H1 (cell line): ENCODE measurements at regions not wholly inside any gene's neighbourhood (a gene's known extent, or its start where the extent isn't known, plus 50 kb on each side); places are given as distances from the start of the nearest gene placed in this dataset.

Source experiments
- CTCF ChIA-PET: fragments of 300-600 bp; sonication (Branson Sonifier 250); formaldehyde crosslinking; loops from one replicate; lab custom pipeline; 2021; ENCODE audit not compliant: partially characterized antibody; lab: Charles Lee
- POLR2A ChIA-PET: fragments of 300-600 bp; sonication (Branson Sonifier 250); formaldehyde crosslinking; loops from one replicate; lab custom pipeline; 2021; ENCODE audit warnings: inconsistent platforms; ENCODE audit not compliant: partially characterized antibody; lab: Charles Lee
- DNase-seq, 2 experiments: peaks; one replicate each; pipeline versions ENCODE4 v3.0.0 to v3.0.0-alpha.2; 2010 to 2022; ENCODE audit warnings: low spot score in 2 of 2, low read depth in 1 of 2, mixed read lengths in 1 of 2
- FAIRE-seq: peaks from 2 replicates; lab custom pipeline; 2011; peaks lifted over from hg19 to GRCh38; lab: Jason Lieb, UNC
- H2AFZ ChIP-seq: 2 replicates; pipeline ENCODE4 v1.8.1; 2012; ENCODE audit warnings: low read length, inconsistent platforms
- H2AK5ac ChIP-seq: 2 replicates; pipeline ENCODE4 v1.6.1; 2013; ENCODE audit warnings: low read depth, low read length
- H2BK120ac ChIP-seq: replicated peaks from 2 replicates; pipeline ENCODE3; 2013; ENCODE audit warnings: low read depth, low read length, inconsistent platforms
- H2BK12ac ChIP-seq: 2 replicates; pipeline ENCODE4 v1.6.1; 2013; ENCODE audit warnings: low read depth, low read length
- H2BK15ac ChIP-seq: 2 replicates; pipeline ENCODE4 v1.6.1; 2013; ENCODE audit warnings: low read length
- H2BK20ac ChIP-seq: 2 replicates; pipeline ENCODE4 v1.6.1; 2013; ENCODE audit warnings: low read length
- H2BK5ac ChIP-seq: 2 replicates; pipeline ENCODE4 v1.6.1; 2013; ENCODE audit warnings: low read depth, low read length
- H3K14ac ChIP-seq: 2 replicates; pipeline ENCODE4 v1.6.1; 2013; ENCODE audit warnings: inconsistent platforms; ENCODE audit not compliant: insufficient read length
- H3K18ac ChIP-seq: 2 replicates; pipeline ENCODE4 v1.6.1; 2013; ENCODE audit warnings: low read length; ENCODE audit errors: extremely low read depth
- H3K23ac ChIP-seq: 2 replicates; pipeline ENCODE4 v1.6.1; 2013; ENCODE audit warnings: inconsistent platforms; ENCODE audit not compliant: insufficient read length
- H3K23me2 ChIP-seq: 2 replicates; pipeline ENCODE4 v1.6.1; 2013; ENCODE audit warnings: low read depth, low read length
- H3K27ac ChIP-seq: 2 replicates; pipeline ENCODE4 v1.6.1; 2011; ENCODE audit warnings: low read depth, low read length, inconsistent platforms
- H3K27me3 ChIP-seq, 4 experiments: replicated peaks in 1 of 4; 1 replicate in 1 of 4; 2 replicates in 3 of 4; pipeline versions ENCODE4 v1.6.1 to v1.8.1; 2011 to 2013; ENCODE audit warnings: low read length in 3 of 4, mild to moderate bottlenecking in 3 of 4, inconsistent platforms in 2 of 4, mixed read lengths in 2 of 4, moderate library complexity in 1 of 4; ENCODE audit not compliant: control insufficient read depth in 3 of 4, insufficient read depth in 3 of 4; ENCODE audit errors: extremely low read depth in 1 of 4
- H3K36me3 ChIP-seq, 4 experiments: 2 replicates each; pipeline versions ENCODE4 v1.6.1 to v1.8.1; 2011 to 2013; ENCODE audit warnings: mild to moderate bottlenecking in 4 of 4, low read length in 3 of 4, moderate library complexity in 2 of 4, control low read depth in 1 of 4, inconsistent platforms in 1 of 4; ENCODE audit not compliant: insufficient read depth in 4 of 4, control insufficient read depth in 2 of 4
- H3K4ac ChIP-seq: replicated peaks from 2 replicates; pipeline ENCODE3; 2013; ENCODE audit warnings: low read length, low read depth, mixed read lengths, inconsistent platforms; ENCODE audit not compliant: insufficient read length
- H3K4me1 ChIP-seq, 4 experiments: replicated peaks in 1 of 4; 1 replicate in 1 of 4; 2 replicates in 3 of 4; pipeline versions ENCODE4 v1.6.1 to v1.8.1; 2011 to 2013; ENCODE audit warnings: low read length in 3 of 4, inconsistent platforms in 2 of 4, mixed read lengths in 1 of 4; ENCODE audit not compliant: insufficient read depth in 4 of 4, control insufficient read depth in 3 of 4
- H3K4me2 ChIP-seq, 2 experiments: 2 replicates each; pipeline versions ENCODE4 v1.6.1 to v1.8.1; 2011 to 2013; ENCODE audit warnings: low read depth in 2 of 2, low read length in 2 of 2, control low read depth in 1 of 2, inconsistent platforms in 1 of 2, mild to moderate bottlenecking in 1 of 2; ENCODE audit not compliant: insufficient read depth in 1 of 2
- H3K4me3 ChIP-seq, 4 experiments: fragments of 200-600, 300-600 bp in 1 of 4; sonication (generic), shearing (Covaris generic), sonication (Bioruptor Twin) in 1 of 4; 2 replicates each; pipeline versions ENCODE4 v1.5.1 to v1.8.1; 2011 to 2016; ENCODE audit warnings: low read length in 4 of 4, low read depth in 3 of 4, control low read depth in 2 of 4, inconsistent platforms in 2 of 4, mild to moderate bottlenecking in 2 of 4, mixed read lengths in 1 of 4, moderate library complexity in 1 of 4; ENCODE audit not compliant: insufficient read depth in 2 of 4; ENCODE audit errors: extremely low read depth in 1 of 4
- H3K56ac ChIP-seq: replicated peaks from 2 replicates; pipeline ENCODE3; 2013; ENCODE audit warnings: low read depth, mild to moderate bottlenecking, mixed read lengths, low read length, inconsistent platforms; ENCODE audit not compliant: insufficient read length
- H3K79me1 ChIP-seq: 2 replicates; pipeline ENCODE4 v1.6.1; 2013; ENCODE audit warnings: low read depth, low read length, control low read depth
- H3K79me2 ChIP-seq, 2 experiments: 2 replicates each; pipeline versions ENCODE4 v1.6.1 to v1.8.1; 2012 to 2013; ENCODE audit warnings: low read length in 2 of 2, mild to moderate bottlenecking in 2 of 2, inconsistent platforms in 1 of 2; ENCODE audit not compliant: insufficient read depth in 2 of 2, control insufficient read depth in 1 of 2
- H3K9ac ChIP-seq, 4 experiments: replicated peaks in 1 of 4; 1 replicate in 1 of 4; 2 replicates in 3 of 4; pipeline versions ENCODE4 v1.6.1 to v1.8.1; 2011 to 2013; ENCODE audit warnings: low read depth in 3 of 4, low read length in 3 of 4, control low read depth in 2 of 4, mild to moderate bottlenecking in 2 of 4, moderate library complexity in 2 of 4, inconsistent platforms in 1 of 4; ENCODE audit errors: extremely low read depth in 1 of 4
- H3K9me3 ChIP-seq, 2 experiments: 2 replicates each; pipeline versions ENCODE4 v1.6.1 to v1.8.1; 2012 to 2013; ENCODE audit warnings: mild to moderate bottlenecking in 2 of 2, moderate library complexity in 2 of 2, control low read depth in 1 of 2, inconsistent platforms in 1 of 2, low read depth in 1 of 2, low read length in 1 of 2, mixed read lengths in 1 of 2; ENCODE audit not compliant: insufficient read depth in 2 of 2
- H4K20me1 ChIP-seq, 2 experiments: replicated peaks in 1 of 2; 2 replicates each; pipeline versions ENCODE3 to v1.8.1; 2011 to 2013; ENCODE audit warnings: inconsistent platforms in 2 of 2, low read length in 2 of 2, mild to moderate bottlenecking in 1 of 2; ENCODE audit not compliant: insufficient read depth in 2 of 2, control insufficient read depth in 1 of 2
- H4K5ac ChIP-seq: 2 replicates; pipeline ENCODE4 v1.6.1; 2013; ENCODE audit warnings: low read length, low read depth, mixed read lengths, inconsistent platforms; ENCODE audit not compliant: insufficient read length
- H4K8ac ChIP-seq: 2 replicates; pipeline ENCODE4 v1.8.0; 2013; ENCODE audit warnings: mild to moderate bottlenecking, moderate library complexity, low read length, inconsistent platforms; ENCODE audit not compliant: insufficient read depth; ENCODE audit errors: extremely low read depth
- H4K91ac ChIP-seq: replicated peaks from 2 replicates; pipeline ENCODE3; 2013; ENCODE audit warnings: low read length, mixed read lengths, inconsistent platforms; ENCODE audit not compliant: insufficient read length
- EZH2 ChIP-seq: fragments of 200-600 bp; sonication (generic); IDR thresholded peaks from 2 replicates; pipeline ENCODE4 v1.7.1; 2012; ENCODE audit warnings: low read depth, mild to moderate bottlenecking, moderate library complexity, low read length, inconsistent platforms; ENCODE audit not compliant: severe bottlenecking
- FOSL1 ChIP-seq: IDR thresholded peaks from 2 replicates; pipeline ENCODE4 v1.6.1; 2011; ENCODE audit warnings: mild to moderate bottlenecking, low read depth, low read length, moderate library complexity; ENCODE audit not compliant: insufficient read depth
- GABPA ChIP-seq: IDR thresholded peaks from 2 replicates; pipeline ENCODE4 v1.6.1; 2011; ENCODE audit warnings: mild to moderate bottlenecking, low read length, moderate library complexity, borderline replicate concordance; ENCODE audit not compliant: insufficient read depth
- MAFK ChIP-seq: IDR thresholded peaks from 2 replicates; pipeline ENCODE4 v1.6.1; 2012; ENCODE audit warnings: low read depth, mild to moderate bottlenecking, improper control_type of control experiment, low read length
- NANOG ChIP-seq: IDR thresholded peaks from 2 replicates; pipeline ENCODE4 v1.6.1; 2011; ENCODE audit warnings: low read length, low read depth, mild to moderate bottlenecking, inconsistent platforms; ENCODE audit not compliant: insufficient read depth, poor library complexity, severe bottlenecking
- POLR2A ChIP-seq, 2 experiments: IDR thresholded peaks; 1 replicate in 1 of 2; 2 replicates in 1 of 2; pipeline ENCODE4 v1.6.1; 2011; ENCODE audit warnings: low read depth in 2 of 2, low read length in 2 of 2, mild to moderate bottlenecking in 2 of 2; ENCODE audit errors: control extremely low read depth in 1 of 2
- RAD21 ChIP-seq, 2 experiments: IDR thresholded peaks in 1 of 2; conservative IDR thresholded peaks in 1 of 2; 2 replicates each; pipeline ENCODE4 v1.6.1; 2011; ENCODE audit warnings: low read depth in 2 of 2, low read length in 2 of 2, improper control_type of control experiment in 1 of 2, inconsistent platforms in 1 of 2, mild to moderate bottlenecking in 1 of 2, moderate library complexity in 1 of 2
- RXRA ChIP-seq: IDR thresholded peaks from 2 replicates; pipeline ENCODE4 v1.6.1; 2011; ENCODE audit warnings: low read depth, mild to moderate bottlenecking, low read length, moderate library complexity; ENCODE audit not compliant: insufficient read depth
- SAP30 ChIP-seq: fragments of 300-600 bp; sonication (generic); IDR thresholded peaks from 2 replicates; pipeline ENCODE4 v1.7.1; 2012; ENCODE audit warnings: low read length, moderate library complexity, mild to moderate bottlenecking, inconsistent platforms; ENCODE audit not compliant: insufficient read depth, insufficient replicate concordance
- YY1 ChIP-seq: IDR thresholded peaks from 2 replicates; pipeline ENCODE4 v1.6.1; 2011; ENCODE audit warnings: low read depth, mild to moderate bottlenecking, low read length
- TF ChIP-seq, protein P1 (sequence below): IDR thresholded peaks from 2 replicates; pipeline ENCODE4 v1.6.1; 2012; ENCODE audit warnings: inconsistent platforms
- TF ChIP-seq, protein P2 (sequence below), 3 experiments: IDR thresholded peaks; 1 replicate in 2 of 3; 2 replicates in 1 of 3; pipeline versions ENCODE4 v1.5.1 to v1.6.1; 2011; ENCODE audit warnings: low read length in 3 of 3, mild to moderate bottlenecking in 3 of 3, inconsistent platforms in 2 of 3, low read depth in 1 of 3, moderate library complexity in 1 of 3; ENCODE audit not compliant: insufficient read depth in 1 of 3; ENCODE audit errors: control extremely low read depth in 1 of 3

DNA sequence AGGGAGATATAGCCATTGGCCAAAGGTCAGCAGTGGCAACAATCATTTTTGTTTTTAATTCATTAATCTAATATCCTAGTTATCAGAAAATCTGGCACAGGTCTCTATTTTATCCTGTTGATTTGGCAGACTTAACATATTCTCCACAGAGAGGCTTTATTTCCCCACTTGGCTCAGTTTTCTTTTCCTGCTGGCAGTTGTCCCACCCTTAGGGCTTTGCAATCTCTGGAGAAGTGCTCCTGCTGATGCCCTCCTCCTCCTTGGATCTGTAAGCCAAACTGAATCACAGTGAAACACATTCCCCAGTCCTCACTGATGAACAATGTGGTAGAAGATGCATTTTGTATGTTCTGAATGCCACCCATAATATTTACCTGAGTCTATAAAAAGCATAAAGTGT is 889.7 kb downstream of the PDHA2 start:
- H3K27ac ChIP-seq: no peak overlapping the region; the same call in 1 of the 2 replicates
- H2BK12ac ChIP-seq: no peak overlapping the region
- H3K4me3 ChIP-seq: no peak overlapping the region
- no peak overlapping the region for H2AK5ac ChIP-seq
- no peak for FAIRE-seq
- no peak overlapping the region for H3K9ac ChIP-seq
- no peak overlapping the region for H2BK20ac ChIP-seq
- H3K18ac ChIP-seq: no peak overlapping the region
- no peaks in the 10 kb centered on the region for H3K23me2 ChIP-seq
- H3K4ac ChIP-seq: no peak overlapping the region
- H3K79me2 ChIP-seq: no peaks in the 10 kb centered on the region
- no peak overlapping the region for H2AFZ ChIP-seq
- no peak overlapping the region for H2BK15ac ChIP-seq
- ChIA-PET CTCF (no interaction called here), POLR2A (no interaction called here)
- peaks cover 12 to 13% of the 10 kb centered on the region in 2 experiments for H3K9me3 ChIP-seq
- no peak overlapping the region for H4K91ac ChIP-seq
- no peak for DNase-seq
- no peak overlapping the region for H2BK5ac ChIP-seq
- no peak overlapping the region for H3K14ac ChIP-seq
- no peak overlapping the region for H3K23ac ChIP-seq
- H3K56ac ChIP-seq: no peak overlapping the region
- H4K8ac ChIP-seq: no peak overlapping the region
- H3K4me1 ChIP-seq: no peaks in the 10 kb centered on the region
- H3K36me3 ChIP-seq: peaks cover 0 to 6% (median 0%) of the 10 kb centered on the region in 4 experiments; a peak in 2 of 8 replicates
- H3K27me3 ChIP-seq: no peaks in the 10 kb centered on the region
- H3K4me2 ChIP-seq: no peak overlapping the region
- H4K5ac ChIP-seq: no peak overlapping the region
- H2BK120ac ChIP-seq: no peak overlapping the region
- no peaks in the 10 kb centered on the region for H3K79me1 ChIP-seq
- no peaks in the 10 kb centered on the region for H4K20me1 ChIP-seq
- no peak for TF ChIP-seq GABPA
- TF ChIP-seq FOSL1: no peak
- TF ChIP-seq, protein P1, sequence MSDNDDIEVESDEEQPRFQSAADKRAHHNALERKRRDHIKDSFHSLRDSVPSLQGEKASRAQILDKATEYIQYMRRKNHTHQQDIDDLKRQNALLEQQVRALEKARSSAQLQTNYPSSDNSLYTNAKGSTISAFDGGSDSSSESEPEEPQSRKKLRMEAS: no peak
- TF ChIP-seq RAD21 (IDR thresholded peaks at IDR 0.05 in 1 of 2, conservative IDR thresholded peaks at IDR 0.05 in 1 of 2; ENCODE audit: low read depth in 2 of 2, low read length in 2 of 2): no peak
- no peak for TF ChIP-seq NANOG
- TF ChIP-seq EZH2: no peak
- TF ChIP-seq MAFK: no peak
- no peak for TF ChIP-seq RXRA
- no peak for TF ChIP-seq POLR2A (IDR thresholded peaks at IDR 0.05; ENCODE audit: control extremely low read depth in 1 of 2, low read depth in 2 of 2, low read length in 2 of 2)
- TF ChIP-seq YY1: no peak
- TF ChIP-seq, protein P2, sequence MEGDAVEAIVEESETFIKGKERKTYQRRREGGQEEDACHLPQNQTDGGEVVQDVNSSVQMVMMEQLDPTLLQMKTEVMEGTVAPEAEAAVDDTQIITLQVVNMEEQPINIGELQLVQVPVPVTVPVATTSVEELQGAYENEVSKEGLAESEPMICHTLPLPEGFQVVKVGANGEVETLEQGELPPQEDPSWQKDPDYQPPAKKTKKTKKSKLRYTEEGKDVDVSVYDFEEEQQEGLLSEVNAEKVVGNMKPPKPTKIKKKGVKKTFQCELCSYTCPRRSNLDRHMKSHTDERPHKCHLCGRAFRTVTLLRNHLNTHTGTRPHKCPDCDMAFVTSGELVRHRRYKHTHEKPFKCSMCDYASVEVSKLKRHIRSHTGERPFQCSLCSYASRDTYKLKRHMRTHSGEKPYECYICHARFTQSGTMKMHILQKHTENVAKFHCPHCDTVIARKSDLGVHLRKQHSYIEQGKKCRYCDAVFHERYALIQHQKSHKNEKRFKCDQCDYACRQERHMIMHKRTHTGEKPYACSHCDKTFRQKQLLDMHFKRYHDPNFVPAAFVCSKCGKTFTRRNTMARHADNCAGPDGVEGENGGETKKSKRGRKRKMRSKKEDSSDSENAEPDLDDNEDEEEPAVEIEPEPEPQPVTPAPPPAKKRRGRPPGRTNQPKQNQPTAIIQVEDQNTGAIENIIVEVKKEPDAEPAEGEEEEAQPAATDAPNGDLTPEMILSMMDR (IDR thresholded peaks at IDR 0.05; ENCODE audit: control extremely low read depth in 1 of 3, insufficient read depth in 1 of 3, low read depth in 1 of 3, low read length in 3 of 3): no peak
- no peak for TF ChIP-seq SAP30
